HG03378 (cell line): ENCODE measurements at regions not wholly inside any gene's neighbourhood (a gene's known extent, or its start where the extent isn't known, plus 50 kb on each side); places are given as distances from the start of the nearest gene placed in this dataset.

Source experiments
- ATAC-seq: cut with Tn5 transposase; IDR thresholded peaks from one replicate; pipeline ENCODE4 v1.9.1; 2021; ENCODE audit warnings: mild to moderate bottlenecking, moderate library complexity; ENCODE audit not compliant: unreplicated experiment

- no peak for ATAC-seq
Measured at GRCh38 chr14:97336179-97336578, 539.0 kb downstream of the VRK1 start.

- no peak for ATAC-seq
Measured at GRCh38 chr14:97336816-97337215, 539.6 kb downstream of the VRK1 start.

GRCh38 chr14:97337267-97337666 lies 540.1 kb downstream of the VRK1 start:
- ATAC-seq, result no peak

GRCh38 chr14:97337670-97338069 lies 540.5 kb downstream of the VRK1 start:
- ATAC-seq, result no peak

- ATAC-seq, result no peak
Measured at GRCh38 chr14:97344666-97345065, 547.5 kb downstream of the VRK1 start.

GRCh38 chr14:97346675-97347074 lies 549.5 kb downstream of the VRK1 start:
- ATAC-seq, result no peak

GRCh38 chr14:97349463-97349862 lies 552.3 kb downstream of the VRK1 start:
- ATAC-seq, result no peak

- ATAC-seq, result no peak
Measured at GRCh38 chr14:97349946-97350345, 552.8 kb downstream of the VRK1 start.

- ATAC-seq, result no peak
Measured at GRCh38 chr14:97350415-97350814, 553.2 kb downstream of the VRK1 start.

GRCh38 chr14:97350894-97351731 lies 553.9 kb downstream of the VRK1 start:
- ATAC-seq, result no peak

GRCh38 chr14:97353102-97353501 lies 555.9 kb downstream of the VRK1 start:
- no peak for ATAC-seq

GRCh38 chr14:97354119-97354722 lies 557.0 kb downstream of the VRK1 start:
- ATAC-seq, result no peak

- no peak for ATAC-seq
Measured at GRCh38 chr14:97359341-97359740, 562.2 kb downstream of the VRK1 start.

GRCh38 chr14:97361181-97361580 lies 564.0 kb downstream of the VRK1 start:
- ATAC-seq, result no peak

GRCh38 chr14:97361958-97362357 lies 564.8 kb downstream of the VRK1 start:
- no peak for ATAC-seq

- no peak for ATAC-seq
Measured at GRCh38 chr14:97366400-97366799, 569.2 kb downstream of the VRK1 start.

GRCh38 chr14:97367278-97367677 lies 570.1 kb downstream of the VRK1 start:
- ATAC-seq, result no peak

GRCh38 chr14:97368049-97368448 lies 570.9 kb downstream of the VRK1 start:
- no peak for ATAC-seq

GRCh38 chr14:97368900-97369564 lies 571.9 kb downstream of the VRK1 start:
- ATAC-seq, result no peak

- no peak for ATAC-seq
Measured at GRCh38 chr14:97369901-97370300, 572.7 kb downstream of the VRK1 start.

- no peak for ATAC-seq
Measured at GRCh38 chr14:97376310-97376709, 579.1 kb downstream of the VRK1 start.

- ATAC-seq, result no peak
Measured at GRCh38 chr14:97377550-97377949, 580.4 kb downstream of the VRK1 start.
